ENCODE measurements at regions not wholly inside any gene's neighbourhood (a gene's known extent, or its start where the extent isn't known, plus 50 kb on each side); places are given as distances from the start of the nearest gene placed in this dataset.

DNA sequence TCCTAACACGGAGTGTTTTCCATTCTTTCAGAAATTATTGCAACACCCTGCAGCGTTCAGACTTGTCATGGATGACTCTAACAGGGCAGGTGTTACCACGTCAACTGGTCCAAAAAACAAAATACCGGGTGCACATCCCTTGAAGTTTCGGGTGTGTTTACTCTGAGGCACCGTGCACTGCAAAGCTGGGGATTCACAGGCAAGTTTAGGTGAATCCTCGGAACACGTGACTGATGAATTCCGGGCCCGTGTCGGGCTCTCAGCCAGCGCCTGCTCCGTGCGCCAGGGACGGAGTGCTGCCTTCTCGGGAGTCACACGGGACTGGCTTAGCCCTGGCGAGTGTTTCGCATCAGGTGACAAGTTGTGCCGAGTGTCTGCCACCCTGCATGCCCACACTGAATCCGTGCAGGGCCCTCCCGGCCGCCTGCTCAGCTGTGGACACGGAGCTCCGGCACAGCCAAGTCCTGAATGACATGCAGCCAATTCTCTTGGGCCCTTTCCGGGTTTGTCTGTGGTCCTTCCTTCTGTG lies 66.0 kb upstream of the IRX4 start:
- TF ChIP-seq, protein P1, sequence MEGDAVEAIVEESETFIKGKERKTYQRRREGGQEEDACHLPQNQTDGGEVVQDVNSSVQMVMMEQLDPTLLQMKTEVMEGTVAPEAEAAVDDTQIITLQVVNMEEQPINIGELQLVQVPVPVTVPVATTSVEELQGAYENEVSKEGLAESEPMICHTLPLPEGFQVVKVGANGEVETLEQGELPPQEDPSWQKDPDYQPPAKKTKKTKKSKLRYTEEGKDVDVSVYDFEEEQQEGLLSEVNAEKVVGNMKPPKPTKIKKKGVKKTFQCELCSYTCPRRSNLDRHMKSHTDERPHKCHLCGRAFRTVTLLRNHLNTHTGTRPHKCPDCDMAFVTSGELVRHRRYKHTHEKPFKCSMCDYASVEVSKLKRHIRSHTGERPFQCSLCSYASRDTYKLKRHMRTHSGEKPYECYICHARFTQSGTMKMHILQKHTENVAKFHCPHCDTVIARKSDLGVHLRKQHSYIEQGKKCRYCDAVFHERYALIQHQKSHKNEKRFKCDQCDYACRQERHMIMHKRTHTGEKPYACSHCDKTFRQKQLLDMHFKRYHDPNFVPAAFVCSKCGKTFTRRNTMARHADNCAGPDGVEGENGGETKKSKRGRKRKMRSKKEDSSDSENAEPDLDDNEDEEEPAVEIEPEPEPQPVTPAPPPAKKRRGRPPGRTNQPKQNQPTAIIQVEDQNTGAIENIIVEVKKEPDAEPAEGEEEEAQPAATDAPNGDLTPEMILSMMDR (IDR thresholded peaks at IDR 0.05; ENCODE audit: insufficient read depth, low read depth, low read length) = no peak
- no peak for TF ChIP-seq EZH2 (IDR thresholded peaks at IDR 0.05; ENCODE audit: insufficient read depth, low read length)

All from astrocyte (in vitro differentiated cells and primary cell).